DOHH2 (cell line): ENCODE measurements at regions not wholly inside any gene's neighbourhood (a gene's known extent, or its start where the extent isn't known, plus 50 kb on each side); places are given as distances from the start of the nearest gene placed in this dataset.

Experiments used
- CTCF ChIP-seq: fragments of 200-600 bp; sonication (generic); IDR thresholded peaks from one replicate; pipeline ENCODE4 v1.5.1; 2014; ENCODE audit warnings: antibody characterized with exemption, mild to moderate bottlenecking, low read depth, low read length; ENCODE audit not compliant: poor library complexity, severe bottlenecking
- EZH2phosphoT487 ChIP-seq: fragments of 200-600 bp; sonication (generic); IDR thresholded peaks from 2 replicates; pipeline ENCODE4 v1.6.1; 2017; ENCODE audit warnings: borderline replicate concordance, mild to moderate bottlenecking, antibody characterized with exemption, low read length, moderate library complexity, mixed read lengths

GRCh38 chr3:167913219-167913835 is 177.8 kb downstream of the SERPINI1 start:
- TF ChIP-seq CTCF (no peak), EZH2phosphoT487 (no peak)
